Glutamatergic neuron (in vitro differentiated cells): ENCODE measurements at regions not wholly inside any gene's neighbourhood (a gene's known extent, or its start where the extent isn't known, plus 50 kb on each side); places are given as distances from the start of the nearest gene placed in this dataset.

Experiments
- DNase-seq: peaks from one replicate; pipeline ENCODE4 v3.0.0; 2022
- H3K27ac Mint-ChIP-seq: one replicate; pipeline ENCODE4 v1.8.0; 2020; ENCODE audit warnings: mild to moderate bottlenecking, mixed read lengths, inconsistent platforms; ENCODE audit not compliant: unreplicated experiment
- H3K27me3 Mint-ChIP-seq: one replicate; pipeline ENCODE4 v1.8.0; 2020; ENCODE audit warnings: mild to moderate bottlenecking, moderate library complexity, mixed read lengths, inconsistent platforms; ENCODE audit not compliant: unreplicated experiment
- H3K36me3 Mint-ChIP-seq: one replicate; pipeline ENCODE4 v1.8.0; 2020; ENCODE audit warnings: mild to moderate bottlenecking, mixed read lengths, inconsistent platforms; ENCODE audit not compliant: unreplicated experiment
- H3K4me1 Mint-ChIP-seq: one replicate; pipeline ENCODE4 v1.8.0; 2020; ENCODE audit warnings: mild to moderate bottlenecking, low read depth, mixed read lengths, inconsistent platforms; ENCODE audit not compliant: unreplicated experiment
- H3K4me3 Mint-ChIP-seq: one replicate; pipeline ENCODE4 v1.8.0; 2020; ENCODE audit warnings: mild to moderate bottlenecking, mixed read lengths, inconsistent platforms; ENCODE audit not compliant: unreplicated experiment
- H3K9me3 Mint-ChIP-seq: one replicate; pipeline ENCODE4 v1.8.0; 2020; ENCODE audit warnings: mild to moderate bottlenecking, moderate library complexity, mixed read lengths, inconsistent platforms; ENCODE audit not compliant: unreplicated experiment
- CTCF ChIP-seq: fragments of 200-600 bp; sonication (generic); IDR thresholded peaks from one replicate; pipeline ENCODE4 v1.5.0; 2021; ENCODE audit not compliant: partially characterized antibody, unreplicated experiment

- Mint-ChIP-seq H3K4me3 (no peak overlapping the region), H3K27ac (no peak overlapping the region), H3K36me3 (no peaks in the 10 kb centered on the region), H3K9me3 (peaks cover 3% of the 10 kb centered on the region), H3K4me1 (no peaks in the 10 kb centered on the region), H3K27me3 (peaks cover 3% of the 10 kb centered on the region)
- no peak for TF ChIP-seq CTCF
- DNase-seq, result no peak
Measured at GRCh38 chr14:76272349-76272748, 103.6 kb upstream of the ESRRB start.

- H3K4me1 Mint-ChIP-seq, result no peaks in the 10 kb centered on the region
- no peak for DNase-seq
- TF ChIP-seq CTCF, result no peak
- H3K27me3 Mint-ChIP-seq, result peaks cover 3% of the 10 kb centered on the region
- H3K27ac Mint-ChIP-seq, result no peak overlapping the region
- H3K4me3 Mint-ChIP-seq, result no peak overlapping the region
- H3K36me3 Mint-ChIP-seq, result no peaks in the 10 kb centered on the region
- H3K9me3 Mint-ChIP-seq, result peaks cover 3% of the 10 kb centered on the region
Measured at GRCh38 chr14:76272774-76273173, 103.2 kb upstream of the ESRRB start.

GRCh38 chr14:76273346-76273745 is 102.6 kb upstream of the ESRRB start:
- Mint-ChIP-seq H3K36me3 (no peaks in the 10 kb centered on the region), H3K27ac (no peak overlapping the region), H3K4me3 (no peak overlapping the region), H3K4me1 (no peaks in the 10 kb centered on the region), H3K27me3 (peaks cover 3% of the 10 kb centered on the region), H3K9me3 (peaks cover 3% of the 10 kb centered on the region)
- no peak for TF ChIP-seq CTCF
- DNase-seq, result no peak

GRCh38 chr14:76274324-76274723 is 101.6 kb upstream of the ESRRB start:
- no peak overlapping the region for H3K4me3 Mint-ChIP-seq
- H3K27ac Mint-ChIP-seq, result no peak overlapping the region
- H3K36me3 Mint-ChIP-seq, result no peaks in the 10 kb centered on the region
- no peaks in the 10 kb centered on the region for H3K4me1 Mint-ChIP-seq
- TF ChIP-seq CTCF, result no peak
- H3K27me3 Mint-ChIP-seq, result peaks cover 3% of the 10 kb centered on the region
- DNase-seq, result no peak
- H3K9me3 Mint-ChIP-seq, result peaks cover 3% of the 10 kb centered on the region

- no peak for DNase-seq
- no peak overlapping the region for H3K27ac Mint-ChIP-seq
- no peaks in the 10 kb centered on the region for H3K4me1 Mint-ChIP-seq
Measured at GRCh38 chr14:76277586-76278130, 98.3 kb upstream of the ESRRB start.

More at GRCh38 chr14:76277586-76278130, 98.3 kb upstream of the ESRRB start:
- Mint-ChIP-seq H3K27me3 (no peaks in the 10 kb centered on the region), H3K36me3 (no peaks in the 10 kb centered on the region), H3K9me3 (no peaks in the 10 kb centered on the region), H3K4me3 (no peak overlapping the region)
- TF ChIP-seq CTCF, result no peak
